GM10248 (cell line): ENCODE measurements at regions not wholly inside any gene's neighbourhood (a gene's known extent, or its start where the extent isn't known, plus 50 kb on each side); places are given as distances from the start of the nearest gene placed in this dataset.

ENCODE experiments used
- CTCF ChIA-PET: fragments of 300-600 bp; sonication (Branson Sonifier 250); formaldehyde crosslinking; extraction: SDS; loops from one replicate; lab custom pipeline; 2021; ENCODE audit warnings: antibody characterized with exemption; lab: Yijun Ruan, JAX
- POLR2A ChIA-PET: fragments of 350-650 bp; sonication (Branson Sonifier 250); formaldehyde crosslinking; extraction: SDS; loops from one replicate; lab custom pipeline; 2020; ENCODE audit warnings: antibody characterized with exemption; lab: Yijun Ruan, JAX
- DNase-seq: peaks from one replicate; pipeline ENCODE4 v3.0.0; 2012; ENCODE audit errors: extremely low spot score
- TF ChIP-seq, protein P1 (sequence below): IDR thresholded peaks from 2 replicates; pipeline ENCODE4 v1.5.1; 2012; ENCODE audit warnings: mild to moderate bottlenecking, low read depth; ENCODE audit errors: extremely low read depth, missing control alignments, control extremely low read depth

DNA sequence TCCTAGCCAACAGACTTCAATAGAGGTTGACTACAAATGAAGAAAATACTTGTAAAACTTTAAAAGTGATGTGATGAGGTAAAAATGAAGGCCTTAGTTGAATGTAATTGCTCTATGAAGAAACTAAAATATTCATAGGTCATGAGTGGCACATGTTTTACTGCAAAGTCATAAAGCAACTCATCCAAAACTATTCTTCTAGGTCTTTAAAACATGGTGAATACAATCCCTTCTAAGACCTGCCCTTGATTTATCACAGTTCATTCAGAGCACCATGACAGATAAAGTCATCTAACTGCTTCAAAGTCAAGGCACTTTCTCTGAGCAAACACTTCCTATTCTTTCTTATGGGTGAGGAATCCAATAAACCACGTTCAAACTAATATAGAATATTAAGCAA lies 713.5 kb downstream of the SORCS1 start:
- CTCF ChIA-PET = no interaction called here

DNA sequence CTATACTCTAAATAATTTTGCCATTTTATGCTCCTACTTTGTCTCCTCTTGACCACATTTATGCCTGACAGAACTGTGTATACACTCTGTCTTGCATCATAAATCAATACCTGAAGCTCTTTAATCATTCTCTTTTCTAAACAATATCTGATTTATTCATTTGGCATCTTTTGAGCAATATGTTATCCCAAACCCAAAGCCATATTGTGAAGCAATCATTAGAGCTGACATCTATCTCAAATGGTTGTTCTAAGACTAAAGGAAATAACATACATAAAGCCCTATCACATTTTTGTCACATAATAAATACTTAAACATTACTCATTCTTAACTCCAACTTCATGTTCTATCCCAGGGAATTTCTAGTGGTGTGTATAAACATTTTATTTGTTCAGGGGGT lies 717.6 kb downstream of the SORCS1 start:
- ChIA-PET POLR2A (no interaction called here), CTCF (interaction anchor here (1.8 kb wide), 1 partner anchor 20 kb away, joined by 5 read pairs; no protein-coding TSS in a partner anchor)
- DNase-seq = no peak
- TF ChIP-seq, protein P1, sequence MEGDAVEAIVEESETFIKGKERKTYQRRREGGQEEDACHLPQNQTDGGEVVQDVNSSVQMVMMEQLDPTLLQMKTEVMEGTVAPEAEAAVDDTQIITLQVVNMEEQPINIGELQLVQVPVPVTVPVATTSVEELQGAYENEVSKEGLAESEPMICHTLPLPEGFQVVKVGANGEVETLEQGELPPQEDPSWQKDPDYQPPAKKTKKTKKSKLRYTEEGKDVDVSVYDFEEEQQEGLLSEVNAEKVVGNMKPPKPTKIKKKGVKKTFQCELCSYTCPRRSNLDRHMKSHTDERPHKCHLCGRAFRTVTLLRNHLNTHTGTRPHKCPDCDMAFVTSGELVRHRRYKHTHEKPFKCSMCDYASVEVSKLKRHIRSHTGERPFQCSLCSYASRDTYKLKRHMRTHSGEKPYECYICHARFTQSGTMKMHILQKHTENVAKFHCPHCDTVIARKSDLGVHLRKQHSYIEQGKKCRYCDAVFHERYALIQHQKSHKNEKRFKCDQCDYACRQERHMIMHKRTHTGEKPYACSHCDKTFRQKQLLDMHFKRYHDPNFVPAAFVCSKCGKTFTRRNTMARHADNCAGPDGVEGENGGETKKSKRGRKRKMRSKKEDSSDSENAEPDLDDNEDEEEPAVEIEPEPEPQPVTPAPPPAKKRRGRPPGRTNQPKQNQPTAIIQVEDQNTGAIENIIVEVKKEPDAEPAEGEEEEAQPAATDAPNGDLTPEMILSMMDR = no peak

More for the DNA sequence above, 713.5 kb downstream of the SORCS1 start:
- DNase-seq = no peak
- POLR2A ChIA-PET = no interaction called here
- TF ChIP-seq, protein P1 = no peak

DNA sequence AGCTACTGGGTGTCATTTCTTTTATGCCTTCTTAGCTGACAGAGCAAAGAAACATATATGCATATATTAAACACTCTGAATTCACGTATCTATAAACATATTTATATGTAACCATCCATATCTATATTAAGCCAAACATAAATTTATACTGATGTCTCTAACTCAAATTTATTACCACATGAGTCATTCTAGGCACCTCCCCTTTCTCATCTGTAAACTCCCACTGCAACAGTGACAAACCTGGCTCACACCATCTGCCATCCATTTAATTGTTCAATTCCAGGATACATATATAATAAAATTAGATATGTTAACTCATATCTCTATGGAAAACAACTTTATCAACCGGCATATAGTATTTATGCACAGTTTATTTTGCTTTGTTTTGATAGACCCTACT lies 722.3 kb downstream of the SORCS1 start:
- DNase-seq = no peak
- POLR2A ChIA-PET = no interaction called here

DNA sequence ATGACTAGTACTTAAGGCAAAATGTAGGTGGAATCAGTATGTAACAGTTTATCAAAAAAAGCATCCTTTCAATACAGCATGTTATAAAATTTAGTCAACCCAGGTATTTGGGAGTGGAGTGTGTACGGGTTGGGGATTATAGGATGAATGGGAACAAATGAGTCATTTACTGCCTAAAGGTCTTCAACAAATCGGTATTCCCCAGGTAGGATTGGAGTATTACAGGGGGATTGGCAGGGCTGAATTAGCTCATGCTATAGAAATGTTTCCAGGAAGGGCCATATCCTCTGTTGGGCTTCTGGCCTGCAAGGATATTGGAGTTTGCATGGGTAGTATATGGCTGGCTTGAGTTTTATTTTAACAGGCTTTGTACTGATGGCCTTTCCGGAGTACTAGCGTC lies 723.7 kb downstream of the SORCS1 start:
- CTCF ChIA-PET = interaction anchor here (0.6 to 1.1 kb wide), 2 partner anchors 13 to 14 kb away, joined by 3 read pairs; no protein-coding TSS in a partner anchor
- TF ChIP-seq, protein P1 = no peak
- DNase-seq = no peak
- POLR2A ChIA-PET = no interaction called here

More for the DNA sequence above, 722.3 kb downstream of the SORCS1 start:
- CTCF ChIA-PET = no interaction called here
- TF ChIP-seq, protein P1 = no peak

DNA sequence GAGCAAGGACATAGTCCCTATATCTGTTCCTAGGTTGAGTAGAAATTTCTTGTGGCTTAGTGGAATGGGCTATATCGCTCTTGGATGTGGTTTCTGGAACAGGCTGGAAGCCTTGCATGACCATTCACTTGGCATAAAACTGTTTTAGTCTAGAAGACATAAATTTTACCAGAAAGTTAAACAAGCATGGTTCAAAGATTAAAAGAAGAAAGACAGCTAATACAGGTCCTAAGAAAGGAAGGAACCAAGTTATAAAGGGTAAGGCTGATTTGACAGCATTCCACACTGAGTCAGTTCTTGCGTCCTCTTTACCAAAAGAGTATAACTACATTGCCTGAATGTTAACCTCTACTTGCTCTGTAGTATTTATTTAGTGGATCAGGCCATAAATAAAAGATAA lies 724.2 kb downstream of the SORCS1 start:
- DNase-seq = no peak
- TF ChIP-seq, protein P1 = no peak
- POLR2A ChIA-PET = no interaction called here
- CTCF ChIA-PET = interaction anchor here (0.6 kb wide), 1 partner anchor 13 kb away, joined by 3 read pairs; no protein-coding TSS in a partner anchor

DNA sequence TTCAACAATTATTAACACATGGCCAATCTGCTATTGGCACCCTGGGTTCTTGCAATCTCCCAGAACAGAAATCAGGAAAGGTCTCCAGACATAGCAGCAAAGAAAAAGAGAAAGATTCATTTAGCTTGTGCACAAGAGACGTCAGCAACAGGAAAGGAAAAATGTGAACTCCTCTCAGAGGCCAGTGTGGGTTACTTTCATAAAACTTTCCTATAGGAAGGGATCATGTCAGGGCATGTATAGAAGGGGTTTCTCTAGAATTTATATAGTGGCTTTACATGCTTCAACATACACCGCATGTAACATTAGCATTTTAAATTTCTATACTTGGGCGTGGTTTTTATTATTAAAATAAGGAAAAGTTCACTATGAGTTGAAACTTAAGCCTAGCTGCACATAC lies 725.1 kb downstream of the SORCS1 start:
- TF ChIP-seq, protein P1 = no peak
- DNase-seq = no peak
- CTCF ChIA-PET = interaction anchor here (0.8 kb wide), 1 partner anchor 10 kb away, joined by 3 read pairs; no protein-coding TSS in a partner anchor
- POLR2A ChIA-PET = no interaction called here
